ENCODE measurements at regions not wholly inside any gene's neighbourhood (a gene's known extent, or its start where the extent isn't known, plus 50 kb on each side); places are given as distances from the start of the nearest gene placed in this dataset.

- in situ Hi-C loops (cut with HindIII; ENCODE audit: low sequenced_read_pairs), result no loop called here
Measured at GRCh38 chr13:73877399-73877798, 256.8 kb downstream of the KLF12 start.

GRCh38 chr13:73876323-73876722 is 257.9 kb downstream of the KLF12 start:
- in situ Hi-C loops (cut with HindIII; ENCODE audit: low sequenced_read_pairs), result no loop called here
- DNase-seq (ENCODE audit: low read depth, low spot score), result no peak
- no peak for TF ChIP-seq CTCF (IDR thresholded peaks at IDR 0.05; ENCODE audit: low read depth, low read length)
- no peak overlapping the region for H3K4me3 ChIP-seq (ENCODE audit: low read depth, low read length)

More at GRCh38 chr13:73877399-73877798, 256.8 kb downstream of the KLF12 start:
- no peak overlapping the region for H3K4me3 ChIP-seq (ENCODE audit: low read depth, low read length)
- DNase-seq (ENCODE audit: low read depth, low spot score), result no peak
- no peak for TF ChIP-seq CTCF (IDR thresholded peaks at IDR 0.05; ENCODE audit: low read depth, low read length)

GRCh38 chr13:73873940-73874830 is 260.0 kb downstream of the KLF12 start:
- no peak for DNase-seq (ENCODE audit: low read depth, low spot score)

GRCh38 chr13:73872397-73872796 is 261.8 kb downstream of the KLF12 start:
- no peak for TF ChIP-seq CTCF (IDR thresholded peaks at IDR 0.05; ENCODE audit: low read depth, low read length)
- in situ Hi-C loops (cut with HindIII; ENCODE audit: low sequenced_read_pairs), result no loop called here
- H3K4me3 ChIP-seq (ENCODE audit: low read depth, low read length), result no peak overlapping the region
- no peak for DNase-seq (ENCODE audit: low read depth, low spot score)

More at GRCh38 chr13:73873940-73874830, 260.0 kb downstream of the KLF12 start:
- no peak for TF ChIP-seq CTCF (IDR thresholded peaks at IDR 0.05; ENCODE audit: low read depth, low read length)
- no peak overlapping the region for H3K4me3 ChIP-seq (ENCODE audit: low read depth, low read length)
- in situ Hi-C loops (cut with HindIII; ENCODE audit: low sequenced_read_pairs), result no loop called here

- in situ Hi-C loops (cut with HindIII; ENCODE audit: low sequenced_read_pairs), result no loop called here
- peak overlapping the region; percentile 26 for H3K4me3 ChIP-seq (ENCODE audit: low read depth, low read length)
- DNase-seq (ENCODE audit: low read depth, low spot score), result peak; percentile 95
- no peak for TF ChIP-seq CTCF (IDR thresholded peaks at IDR 0.05; ENCODE audit: low read depth, low read length)
Measured at GRCh38 chr13:73870970-73871935, 263.0 kb downstream of the KLF12 start.

- in situ Hi-C loops (cut with HindIII; ENCODE audit: low sequenced_read_pairs), result no loop called here
- peak; percentile 18 for DNase-seq (ENCODE audit: low read depth, low spot score)
- H3K4me3 ChIP-seq (ENCODE audit: low read depth, low read length), result no peak overlapping the region
- no peak for TF ChIP-seq CTCF (IDR thresholded peaks at IDR 0.05; ENCODE audit: low read depth, low read length)
Measured at GRCh38 chr13:73870036-73870741, 264.0 kb downstream of the KLF12 start.
